Endothelial cell of umbilical vein (primary cell): ENCODE measurements at regions not wholly inside any gene's neighbourhood (a gene's known extent, or its start where the extent isn't known, plus 50 kb on each side); places are given as distances from the start of the nearest gene placed in this dataset.

ENCODE experiments used
- CTCF ChIP-seq, 2 donors: IDR thresholded peaks; 1 replicate in 1 of 2; 2 replicates in 1 of 2; pipeline ENCODE4 v1.5.1; 2011; ENCODE audit warnings: low read length in 2 of 2, mild to moderate bottlenecking in 2 of 2, moderate library complexity in 2 of 2, control low read depth in 1 of 2, inconsistent platforms in 1 of 2, low read depth in 1 of 2; ENCODE audit not compliant: insufficient read depth in 1 of 2; ENCODE audit errors: extremely low read depth in 1 of 2
- EZH2 ChIP-seq: IDR thresholded peaks from 2 replicates; pipeline ENCODE4 v1.6.1; 2012; ENCODE audit warnings: borderline replicate concordance, low read depth, mild to moderate bottlenecking, moderate library complexity, low read length, inconsistent platforms; ENCODE audit not compliant: severe bottlenecking
- FOS ChIP-seq: IDR thresholded peaks from 2 replicates; pipeline ENCODE4 v1.6.1; 2011; ENCODE audit warnings: mild to moderate bottlenecking, low read length, moderate library complexity, borderline replicate concordance; ENCODE audit not compliant: insufficient read depth
- GATA2 ChIP-seq: IDR thresholded peaks from 2 replicates; pipeline ENCODE4 v1.7.0; 2011; ENCODE audit warnings: low read depth, mild to moderate bottlenecking, moderate library complexity, mixed read lengths, low read length; ENCODE audit not compliant: insufficient read length, insufficient read depth
- JUN ChIP-seq: IDR thresholded peaks from 2 replicates; pipeline ENCODE4 v1.6.1; 2011; ENCODE audit warnings: borderline replicate concordance, low read depth; ENCODE audit not compliant: insufficient read length, insufficient read depth
- MAX ChIP-seq: IDR thresholded peaks from 2 replicates; pipeline ENCODE4 v1.6.1; 2011; ENCODE audit not compliant: insufficient read depth, insufficient read length
- MYC ChIP-seq: IDR thresholded peaks from one replicate; pipeline ENCODE4 v1.6.1; 2011; ENCODE audit warnings: mild to moderate bottlenecking, low read depth, low read length
- POLR2A ChIP-seq: IDR thresholded peaks from 2 replicates; pipeline ENCODE4 v1.6.1; 2012; ENCODE audit warnings: low read depth, mild to moderate bottlenecking, control low read depth, low read length
- POLR2AphosphoS5 ChIP-seq: IDR thresholded peaks from 2 replicates; pipeline ENCODE4 v1.6.1; 2012; ENCODE audit warnings: low read depth, mild to moderate bottlenecking, control low read depth, low read length, moderate library complexity; ENCODE audit not compliant: insufficient read depth

DNA sequence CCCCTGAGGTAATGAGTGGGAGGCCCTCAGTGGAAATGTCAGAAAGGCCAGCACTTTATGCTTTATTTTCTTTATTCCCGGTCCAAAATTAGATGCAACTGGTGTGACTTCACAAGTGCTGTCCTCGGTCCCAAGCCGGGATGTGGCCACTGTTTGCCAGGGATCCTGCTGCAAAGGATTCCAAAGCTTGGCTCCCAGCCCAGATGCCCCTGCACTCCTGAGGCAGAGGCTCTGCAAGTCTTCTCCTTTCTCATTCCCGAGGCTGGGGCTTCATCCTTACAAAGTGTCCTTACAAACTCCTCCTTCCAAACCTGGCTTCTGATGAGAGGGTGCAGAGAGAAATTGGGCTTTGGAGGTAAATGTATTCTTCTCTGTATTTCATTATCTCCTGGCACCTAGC lies 544.3 kb upstream of the DPP6 start:
- no peak for TF ChIP-seq EZH2
- TF ChIP-seq MAX = no peak
- no peak for TF ChIP-seq JUN
- no peak for TF ChIP-seq CTCF (IDR thresholded peaks at IDR 0.05; ENCODE audit: extremely low read depth in 1 of 2, insufficient read depth in 1 of 2, low read depth in 1 of 2, low read length in 2 of 2)
- TF ChIP-seq POLR2AphosphoS5 = no peak
- no peak for TF ChIP-seq GATA2
- no peak for TF ChIP-seq POLR2A
- no peak for TF ChIP-seq MYC
- no peak for TF ChIP-seq FOS
